GM12878 (cell line): ENCODE measurements at regions not wholly inside any gene's neighbourhood (a gene's known extent, or its start where the extent isn't known, plus 50 kb on each side); places are given as distances from the start of the nearest gene placed in this dataset.

Experiments
- ATAC-seq: fragments of 200-7000 bp; cut with Tn5 transposase; 3 replicates; pipeline ENCODE4 v1.9.1; 2020; ENCODE audit warnings: mild to moderate bottlenecking, moderate library complexity
- BruUV-seq: library from RNA; stranded (reverse); fragments of 400-500 nt; replicated peaks from 2 replicates; lab custom pipeline; 2021; lab: Mats Ljungman, UMichigan
- CTCF ChIA-PET: fragments of 300-600 bp; sonication (Branson Sonifier 250); formaldehyde crosslinking; extraction: SDS; loops from one replicate; lab custom pipeline; 2021; ENCODE audit warnings: inconsistent platforms; lab: Yijun Ruan, JAX
- POLR2A ChIA-PET: fragments of 350-600 bp; formaldehyde crosslinking; extraction: SDS; loops from one replicate; lab custom pipeline; 2021; ENCODE audit warnings: inconsistent platforms; lab: Charles Lee
- RAD21 ChIA-PET: fragments of 300-600 bp; sonication (Branson Sonifier 250); formaldehyde crosslinking; loops from one replicate; lab custom pipeline; 2023; ENCODE audit warnings: antibody characterized with exemption; ENCODE audit not compliant: unreplicated experiment; lab: Charles Lee
- SMC1A ChIA-PET: fragments of 300-600 bp; sonication (Branson Sonifier 250); formaldehyde crosslinking; loops from one replicate; lab custom pipeline; 2023; ENCODE audit not compliant: unreplicated experiment, uncharacterized antibody; lab: Charles Lee
- DNase-seq: peaks from one replicate; pipeline ENCODE4 v3.0.0-alpha.2; 2011; ENCODE audit warnings: low read depth, low spot score
- FAIRE-seq: peaks from 3 replicates; lab custom pipeline; 2011; peaks lifted over from hg19 to GRCh38; lab: Jason Lieb, UNC
- H2AFZ ChIP-seq: 2 replicates; pipeline ENCODE4 v1.6.0; 2011; ENCODE audit warnings: low read depth, low read length, control low read depth; ENCODE audit not compliant: control insufficient read depth
- H3K27ac ChIP-seq: 2 replicates; pipeline ENCODE4 v1.5.1; 2011; ENCODE audit warnings: control low read depth; ENCODE audit not compliant: control insufficient read depth, insufficient read depth
- H3K27me3 ChIP-seq, 2 experiments: replicated peaks in 1 of 2; 2 replicates each; pipeline versions ENCODE4 v1.6.0 to v1.6.1; 2011; ENCODE audit warnings: low read length in 1 of 2; ENCODE audit not compliant: control insufficient read depth in 2 of 2, insufficient read depth in 2 of 2
- H3K36me3 ChIP-seq, 2 experiments: 2 replicates each; pipeline ENCODE4 v1.5.1; 2011; ENCODE audit warnings: low read length in 1 of 2; ENCODE audit not compliant: control insufficient read depth in 2 of 2, insufficient read depth in 2 of 2
- H3K4me1 ChIP-seq: 2 replicates; pipeline ENCODE4 v1.6.1; 2011; ENCODE audit warnings: mild to moderate bottlenecking, low read length, moderate library complexity, mixed read lengths; ENCODE audit not compliant: control insufficient read depth, insufficient read depth
- H3K4me2 ChIP-seq: 2 replicates; pipeline ENCODE4 v1.6.0; 2011; ENCODE audit warnings: control low read depth; ENCODE audit not compliant: control insufficient read depth, insufficient read depth
- H3K4me3 ChIP-seq: fragments of 200-600 bp; sonication (generic); 2 replicates; pipeline ENCODE4 v1.5.1; 2016
- H3K79me2 ChIP-seq: 2 replicates; pipeline ENCODE4 v1.6.0; 2011; ENCODE audit warnings: low read length; ENCODE audit not compliant: control insufficient read depth, insufficient read depth
- H3K9ac ChIP-seq: 2 replicates; pipeline ENCODE4 v1.8.0; 2011; ENCODE audit warnings: low read length, control low read depth, mixed read lengths; ENCODE audit not compliant: control insufficient read depth, insufficient read depth
- H3K9me3 ChIP-seq: replicated peaks from 3 replicates; pipeline ENCODE4 v1.5.1; 2011; ENCODE audit warnings: mild to moderate bottlenecking, low read length; ENCODE audit not compliant: control insufficient read depth, insufficient read depth
- H4K20me1 ChIP-seq: 2 replicates; pipeline ENCODE4 v1.6.0; 2011; ENCODE audit not compliant: control insufficient read depth, insufficient read depth
- BACH1 ChIP-seq: fragments of 450-650 bp; IDR thresholded peaks from 2 replicates; pipeline ENCODE4 v1.6.1; 2017; ENCODE audit warnings: mild to moderate bottlenecking, borderline replicate concordance
- ETV6 ChIP-seq, 2 experiments: fragments of 450-650 bp in 1 of 2; IDR thresholded peaks in 1 of 2; conservative IDR thresholded peaks in 1 of 2; 2 replicates each; pipeline ENCODE4 v1.6.1; 2014; ENCODE audit warnings: antibody characterized with exemption in 1 of 2, borderline replicate concordance in 1 of 2, low read depth in 1 of 2, mild to moderate bottlenecking in 1 of 2, moderate library complexity in 1 of 2
- NFIC ChIP-seq: IDR thresholded peaks from 2 replicates; pipeline ENCODE4 v1.6.1; 2012; ENCODE audit warnings: low read depth, mild to moderate bottlenecking, inconsistent platforms, low read length, moderate library complexity
- ZNF207 ChIP-seq: fragments of 450-650 bp; IDR thresholded peaks from 2 replicates; pipeline ENCODE4 v1.6.1; 2014; ENCODE audit warnings: antibody characterized with exemption, mild to moderate bottlenecking, borderline replicate concordance
- WGBS: methylation state at CpG from one replicate; pipeline ENCODE4 v1.1.6; 2016; ENCODE audit warnings: low lambda C conversion rate; ENCODE audit not compliant: insufficient replicate concordance, insufficient coverage; ENCODE audit errors: missing lambda C conversion rate; 5-methylcytosine and 5-hydroxymethylcytosine counted together
- in situ Hi-C: fragments of 300-500 bp; cut with MboI; formaldehyde crosslinking; loops from 9 replicates; pipeline ENCODE4 v1.14.3; 2018; ENCODE audit warnings: mixed read lengths
- intact Hi-C: fragments of 100-400 bp; cut with micrococcal nuclease; formaldehyde crosslinking; loops from one replicate; pipeline ENCODE4 v1.14.2; 2022; ENCODE audit not compliant: unreplicated experiment
- TF ChIP-seq, protein P1 (sequence below): IDR thresholded peaks from 2 replicates; pipeline ENCODE4 v1.6.1; 2011; ENCODE audit warnings: low read depth, low read length, improper control_type of control experiment, borderline replicate concordance
- TF ChIP-seq, protein P2 (sequence below): fragments of 450-650 bp; IDR thresholded peaks from 2 replicates; pipeline ENCODE4 v1.6.1; 2017; ENCODE audit warnings: mild to moderate bottlenecking, low read depth, inconsistent platforms; ENCODE audit not compliant: poor library complexity, severe bottlenecking

DNA sequence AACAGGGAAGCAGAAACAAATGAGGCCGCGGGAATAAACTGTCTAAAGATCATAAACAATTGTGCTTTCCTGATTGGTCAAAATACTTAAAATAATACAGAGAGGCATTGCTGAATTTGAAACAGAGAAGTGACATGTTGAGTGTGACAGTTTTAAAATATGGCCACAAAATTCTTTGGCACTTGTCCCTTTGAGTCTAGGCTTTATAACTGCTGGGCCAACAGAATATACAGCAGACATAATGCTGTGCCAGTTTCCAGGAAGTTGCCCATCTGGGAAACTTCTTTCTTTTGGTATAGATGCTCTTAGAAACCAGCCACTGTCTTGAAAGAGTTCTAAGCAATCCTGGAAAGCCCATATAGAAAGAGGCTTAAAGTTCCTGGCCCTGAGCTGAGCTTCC is 668.4 kb downstream of the CENPC start (continued):
- TF ChIP-seq ETV6 (conservative IDR thresholded peaks at IDR 0.05 in 1 of 2, IDR thresholded peaks at IDR 0.05 in 1 of 2; ENCODE audit: borderline replicate concordance in 1 of 2, low read depth in 1 of 2): no peak

DNA sequence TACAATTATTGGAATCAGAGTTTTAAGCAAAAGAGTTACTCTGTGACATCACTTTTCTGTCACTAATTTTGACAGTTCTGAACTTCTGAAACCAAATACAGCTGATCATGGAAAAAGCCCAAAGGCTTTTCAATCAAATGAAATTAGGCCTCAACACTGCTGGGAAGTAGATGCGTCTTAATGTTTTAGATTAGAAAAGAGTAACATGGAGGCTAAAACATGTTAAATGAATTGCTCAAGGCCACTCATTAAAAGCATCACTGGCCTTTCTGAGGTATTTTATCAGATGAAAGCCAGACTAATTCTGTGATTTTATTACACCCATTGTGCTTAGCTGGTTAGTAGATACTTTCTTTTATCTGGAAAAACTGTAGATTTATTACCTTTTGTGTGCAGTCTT is 672.6 kb downstream of the CENPC start:
- in situ Hi-C loops (no loop called here), intact Hi-C loops (no loop called here)
- Histone ChIP-seq H3K9me3 (no peaks in the 10 kb centered on the region), H3K4me2 (no peak overlapping the region), H3K36me3 (no peaks in the 10 kb centered on the region), H2AFZ (no peak overlapping the region), H3K27ac (no peak overlapping the region), H3K27me3 (no peaks in the 10 kb centered on the region), H3K4me1 (no peaks in the 10 kb centered on the region), H3K79me2 (no peaks in the 10 kb centered on the region), H4K20me1 (no peaks in the 10 kb centered on the region), H3K9ac (no peak overlapping the region), H3K4me3 (no peak overlapping the region)
- ATAC-seq (no peak), FAIRE-seq (no peak), DNase-seq (no peak)
- ChIA-PET CTCF (no interaction called here), SMC1A (no interaction called here), POLR2A (no interaction called here), RAD21 (no interaction called here)
- TF ChIP-seq ZNF207: no peak
- no peak for TF ChIP-seq BACH1
- TF ChIP-seq, protein P1, sequence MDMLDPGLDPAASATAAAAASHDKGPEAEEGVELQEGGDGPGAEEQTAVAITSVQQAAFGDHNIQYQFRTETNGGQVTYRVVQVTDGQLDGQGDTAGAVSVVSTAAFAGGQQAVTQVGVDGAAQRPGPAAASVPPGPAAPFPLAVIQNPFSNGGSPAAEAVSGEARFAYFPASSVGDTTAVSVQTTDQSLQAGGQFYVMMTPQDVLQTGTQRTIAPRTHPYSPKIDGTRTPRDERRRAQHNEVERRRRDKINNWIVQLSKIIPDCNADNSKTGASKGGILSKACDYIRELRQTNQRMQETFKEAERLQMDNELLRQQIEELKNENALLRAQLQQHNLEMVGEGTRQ: no peak
- TF ChIP-seq NFIC: no peak
- TF ChIP-seq, protein P2, sequence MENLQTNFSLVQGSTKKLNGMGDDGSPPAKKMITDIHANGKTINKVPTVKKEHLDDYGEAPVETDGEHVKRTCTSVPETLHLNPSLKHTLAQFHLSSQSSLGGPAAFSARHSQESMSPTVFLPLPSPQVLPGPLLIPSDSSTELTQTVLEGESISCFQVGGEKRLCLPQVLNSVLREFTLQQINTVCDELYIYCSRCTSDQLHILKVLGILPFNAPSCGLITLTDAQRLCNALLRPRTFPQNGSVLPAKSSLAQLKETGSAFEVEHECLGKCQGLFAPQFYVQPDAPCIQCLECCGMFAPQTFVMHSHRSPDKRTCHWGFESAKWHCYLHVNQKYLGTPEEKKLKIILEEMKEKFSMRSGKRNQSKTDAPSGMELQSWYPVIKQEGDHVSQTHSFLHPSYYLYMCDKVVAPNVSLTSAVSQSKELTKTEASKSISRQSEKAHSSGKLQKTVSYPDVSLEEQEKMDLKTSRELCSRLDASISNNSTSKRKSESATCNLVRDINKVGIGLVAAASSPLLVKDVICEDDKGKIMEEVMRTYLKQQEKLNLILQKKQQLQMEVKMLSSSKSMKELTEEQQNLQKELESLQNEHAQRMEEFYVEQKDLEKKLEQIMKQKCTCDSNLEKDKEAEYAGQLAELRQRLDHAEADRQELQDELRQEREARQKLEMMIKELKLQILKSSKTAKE: no peak
- 33% methylated on average over 1 of the region's 1 CpG for WGBS
- no TSS peak for BruUV-seq
